RCC 7860 (cell line): ENCODE measurements at regions not wholly inside any gene's neighbourhood (a gene's known extent, or its start where the extent isn't known, plus 50 kb on each side); places are given as distances from the start of the nearest gene placed in this dataset.
A peak's percentile ranks its signal among the peaks of the same experiment; 100 is the strongest.

ENCODE experiments used
- DNase-seq: peaks from one replicate; pipeline ENCODE4 v3.0.0-alpha.2; 2015; ENCODE audit warnings: low spot score
- FAIRE-seq: peaks from 2 replicates; lab custom pipeline; 2012; peaks lifted over from hg19 to GRCh38; lab: Jason Lieb, UNC

DNA sequence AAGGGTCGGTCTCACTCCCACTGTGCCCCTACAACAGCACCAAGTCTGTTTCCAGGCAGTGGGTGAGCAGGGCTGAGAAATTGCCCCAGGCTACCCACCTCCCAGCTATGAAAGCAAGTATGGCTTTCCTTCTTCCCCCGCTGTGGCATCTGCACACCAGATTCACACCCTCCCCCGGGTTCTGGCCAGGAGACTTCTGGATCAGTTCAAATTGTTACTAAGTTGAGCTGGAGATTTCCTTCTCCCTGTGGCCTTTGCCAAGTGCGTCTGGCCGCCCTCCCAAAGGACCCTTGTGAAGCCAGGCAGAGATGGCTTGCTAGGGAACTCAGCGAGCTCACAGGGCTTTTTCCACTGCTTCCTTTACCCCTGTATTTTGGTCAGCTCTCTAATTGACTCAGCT is 555.4 kb downstream of the SH2D4B start:
- no peak for DNase-seq
- no peak for FAIRE-seq

DNA sequence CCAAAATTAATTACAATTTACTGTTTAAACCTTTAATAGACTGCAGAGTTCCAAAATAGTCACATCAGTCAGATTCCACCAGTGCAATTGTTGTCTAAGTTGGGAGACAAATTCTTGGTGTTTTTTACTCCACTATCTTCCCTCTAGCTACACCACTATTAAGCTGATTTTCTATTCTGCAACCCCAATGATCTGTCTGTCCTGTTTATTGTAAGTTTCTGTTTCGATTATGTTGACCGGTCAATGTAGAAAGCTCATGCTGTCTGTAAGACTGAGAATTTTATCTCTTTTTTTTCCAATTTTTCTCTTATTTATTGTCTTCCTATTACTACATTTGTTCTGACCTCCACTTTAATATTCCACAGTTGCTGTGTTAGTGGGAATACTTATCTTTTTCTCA is 557.5 kb downstream of the SH2D4B start:
- DNase-seq = no peak
- no peak for FAIRE-seq

DNA sequence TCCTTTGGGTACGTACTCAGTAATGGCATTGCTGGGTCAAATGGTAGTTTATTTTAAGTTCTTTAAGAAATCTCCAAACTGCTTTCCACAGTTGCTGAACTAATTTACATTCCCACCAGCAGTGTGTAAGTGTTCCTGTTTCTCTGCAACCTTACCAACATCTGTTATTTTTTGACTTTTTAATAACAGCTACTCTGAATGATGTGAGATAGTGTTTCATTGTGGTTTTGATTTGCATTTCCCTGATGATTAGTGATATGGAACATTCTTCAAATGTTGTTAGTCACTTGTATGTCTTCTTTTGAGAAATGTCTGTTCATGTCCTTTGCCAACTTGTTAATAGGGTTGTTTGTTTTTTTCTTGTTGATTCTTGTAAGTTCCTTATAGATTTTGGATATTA is 558.9 kb downstream of the SH2D4B start:
- no peak for DNase-seq
- FAIRE-seq = no peak

DNA sequence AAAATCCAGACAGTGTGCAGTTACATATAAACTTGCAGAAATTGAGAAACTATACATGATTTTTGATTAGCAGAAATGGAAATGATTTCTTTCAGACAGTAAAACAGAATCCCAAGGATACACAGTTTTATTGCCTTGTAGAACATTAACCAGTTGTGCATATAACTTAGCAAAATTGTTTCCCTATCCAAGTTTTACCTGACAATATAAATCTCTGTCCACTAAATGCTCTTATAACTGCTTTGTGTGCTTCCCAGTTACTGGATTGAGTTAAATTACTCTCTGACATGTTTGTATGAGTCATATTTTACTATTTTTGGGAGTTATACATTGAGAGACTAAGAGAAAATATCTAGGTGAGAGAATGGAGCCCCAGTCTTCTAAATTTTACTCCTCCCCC is 563.4 kb downstream of the SH2D4B start:
- no peak for DNase-seq
- FAIRE-seq = no peak

- DNase-seq (no peak), FAIRE-seq (no peak)
Observed at GRCh38 chr10:81104494-81104893, 566.8 kb downstream of the SH2D4B start.

DNA sequence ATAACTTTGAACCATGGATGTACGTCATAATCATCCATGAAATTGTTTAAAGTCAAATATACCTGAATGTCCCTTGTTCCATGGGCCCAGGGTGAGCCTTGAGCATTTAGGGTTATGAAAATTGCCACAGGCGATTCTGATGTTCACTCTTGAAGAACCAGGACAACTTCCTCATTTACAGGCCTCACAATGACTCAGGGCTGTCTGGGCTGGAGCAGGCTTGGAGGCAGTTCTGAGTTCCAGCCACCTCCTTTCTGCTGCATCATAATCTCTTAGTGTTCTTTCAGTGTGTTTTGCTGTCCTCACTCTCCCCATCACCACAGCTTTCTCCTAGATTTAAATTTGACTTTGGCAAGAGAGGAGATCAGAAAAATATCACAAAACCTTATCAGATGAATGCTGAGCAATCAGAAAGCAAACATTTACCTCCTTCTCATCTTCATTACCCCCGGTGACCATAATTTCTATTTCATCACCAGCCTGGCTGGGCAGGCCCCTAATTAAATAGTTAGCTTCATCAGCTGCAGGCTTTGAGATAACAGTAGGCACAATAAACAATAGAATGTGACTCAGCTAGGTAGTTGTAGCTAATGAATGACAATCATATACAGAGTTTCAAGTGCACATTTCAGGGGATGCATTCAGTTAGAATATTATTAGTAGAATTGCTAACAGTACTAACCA is 571.0 kb downstream of the SH2D4B start:
- DNase-seq (peak; percentile 14), FAIRE-seq (no peak)

GRCh38 chr10:81109200-81109752 is 571.6 kb downstream of the SH2D4B start:
- DNase-seq (no peak), FAIRE-seq (no peak)

DNA sequence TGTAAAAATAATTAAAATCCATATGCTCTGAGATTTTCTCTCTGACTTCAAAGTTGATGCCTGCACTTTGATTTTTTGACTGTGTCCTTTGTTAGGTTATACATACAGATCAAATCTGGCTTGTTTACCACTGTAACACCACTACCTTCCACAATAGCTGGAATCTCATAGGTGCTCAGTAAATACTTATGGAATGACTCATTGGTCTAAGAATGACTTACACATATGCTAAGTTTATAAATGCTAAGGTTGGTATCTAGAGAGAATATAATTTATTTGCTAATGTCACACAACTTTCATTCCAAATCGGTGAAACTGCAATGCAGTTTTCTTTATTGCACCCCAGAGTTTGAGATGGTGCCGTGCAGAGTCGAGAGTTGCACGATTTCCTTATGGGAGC is 578.5 kb downstream of the SH2D4B start:
- DNase-seq = peak; percentile 29
- FAIRE-seq = no peak

- DNase-seq (no peak), FAIRE-seq (no peak)
Observed at GRCh38 chr10:81116990-81117389, 579.3 kb downstream of the SH2D4B start.

GRCh38 chr10:81127931-81128330 is 590.2 kb downstream of the SH2D4B start:
- FAIRE-seq = peak; percentile 93

GRCh38 chr10:81130014-81130413 is 592.3 kb downstream of the SH2D4B start:
- DNase-seq = no peak
- no peak for FAIRE-seq

More at GRCh38 chr10:81127931-81128330, 590.2 kb downstream of the SH2D4B start:
- DNase-seq = peak; percentile 50

DNA sequence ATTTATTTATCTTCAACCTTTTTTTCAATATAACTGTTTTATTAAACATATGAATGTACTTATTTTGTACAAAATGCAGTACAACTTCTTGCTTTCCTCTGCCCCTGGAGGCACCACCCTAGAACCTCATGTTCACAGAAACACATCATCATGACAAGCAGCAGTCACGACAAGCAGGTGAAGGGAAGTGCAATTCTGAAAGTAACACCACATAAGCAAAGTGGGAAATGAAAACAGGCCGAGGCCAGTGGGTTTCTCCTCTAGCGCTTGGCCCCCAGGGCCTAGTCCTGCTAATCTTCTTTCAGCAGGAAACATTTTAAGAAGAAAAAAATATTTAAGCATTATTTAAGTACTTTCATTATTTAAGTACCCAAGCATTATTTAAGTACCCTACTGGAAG is 598.1 kb downstream of the SH2D4B start:
- no peak for DNase-seq
- FAIRE-seq = no peak

DNA sequence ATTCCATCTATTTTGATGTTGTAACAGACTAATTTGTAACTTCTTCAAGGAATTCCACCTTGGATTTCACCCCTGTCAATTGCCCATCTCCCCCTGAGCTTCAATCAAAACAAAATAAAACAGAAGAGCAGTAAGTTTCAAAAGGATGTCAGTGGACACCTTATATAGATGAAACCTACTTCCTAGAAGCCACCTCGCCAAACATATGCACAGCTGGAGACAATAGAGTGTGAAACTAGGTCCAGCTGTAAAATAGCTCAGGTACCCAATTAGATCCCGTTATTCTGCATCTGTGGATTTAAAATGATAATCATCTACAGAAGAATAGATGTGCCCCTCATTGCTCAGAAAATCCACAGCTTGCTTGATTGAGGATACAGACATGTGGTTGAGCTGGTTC is 598.6 kb downstream of the SH2D4B start:
- no peak for FAIRE-seq

DNA sequence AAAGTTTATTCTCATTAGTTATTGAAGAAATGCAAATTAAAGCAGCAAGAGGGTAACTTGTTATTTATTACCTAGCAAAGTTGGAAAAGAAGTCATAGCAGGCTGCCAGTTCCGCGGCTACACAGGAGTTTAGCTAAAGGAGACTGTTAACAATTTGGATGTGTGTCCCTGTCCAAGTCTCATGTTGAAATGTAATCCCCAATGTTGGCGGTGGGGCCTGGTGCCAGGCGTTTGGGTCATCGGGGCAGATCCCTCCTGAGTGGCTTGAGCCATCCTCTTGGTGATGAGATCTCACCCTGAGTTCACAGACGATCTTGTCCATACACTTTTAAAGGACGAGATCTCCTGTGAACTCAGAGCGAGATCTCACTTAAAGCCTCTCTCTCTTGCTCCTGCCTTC is 608.3 kb downstream of the SH2D4B start:
- DNase-seq (no peak), FAIRE-seq (no peak)

More for the DNA sequence above, 598.6 kb downstream of the SH2D4B start:
- DNase-seq = no peak

GRCh38 chr10:81146436-81146835 is 608.7 kb downstream of the SH2D4B start:
- FAIRE-seq (no peak), DNase-seq (no peak)

DNA sequence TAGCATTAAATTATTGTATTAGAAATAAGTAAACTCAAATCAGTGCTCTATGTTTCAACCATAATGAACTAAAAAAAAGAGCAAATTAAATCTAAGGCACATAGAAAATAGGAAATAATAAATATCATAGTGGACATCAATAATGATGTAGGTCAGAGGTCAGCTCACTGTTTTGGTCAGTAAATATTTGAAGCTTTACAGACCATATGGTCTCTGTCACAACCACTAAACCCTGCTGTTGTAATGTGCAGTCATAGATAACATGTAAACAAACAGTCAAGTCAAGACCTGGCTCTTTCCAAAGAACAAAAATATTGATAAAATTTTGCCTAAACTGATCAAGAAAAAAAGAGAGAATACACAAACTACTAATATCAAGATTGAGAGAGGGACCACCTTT is 615.0 kb downstream of the SH2D4B start:
- FAIRE-seq (no peak), DNase-seq (no peak)

GRCh38 chr10:81157681-81158080 is 620.0 kb downstream of the SH2D4B start:
- FAIRE-seq = no peak
- DNase-seq = no peak

GRCh38 chr10:81177651-81178244 is 640.0 kb downstream of the SH2D4B start:
- FAIRE-seq = no peak
- no peak for DNase-seq

DNA sequence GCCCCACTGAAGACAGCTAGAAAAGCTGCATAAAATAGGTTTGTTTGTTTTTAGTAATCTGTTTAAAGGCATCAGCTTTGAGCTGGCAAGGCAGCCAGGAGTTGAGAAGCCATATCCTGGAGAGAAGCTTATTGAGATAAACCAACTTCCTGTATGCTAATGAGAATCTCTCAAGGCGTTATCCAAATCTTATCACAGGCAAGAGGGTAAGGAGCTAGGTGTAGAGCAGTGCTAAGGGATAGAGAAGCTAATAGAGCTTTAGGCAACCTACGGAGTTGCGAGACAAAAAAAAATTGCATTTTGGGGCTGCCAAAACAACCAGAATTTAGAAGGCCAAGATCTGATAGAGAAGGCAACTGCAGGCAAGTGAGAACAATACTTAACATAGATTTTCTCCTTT is 641.6 kb downstream of the SH2D4B start:
- no peak for DNase-seq
- no peak for FAIRE-seq

- DNase-seq = peak; percentile 24
- peak; percentile 30 for FAIRE-seq
Observed at GRCh38 chr10:81179805-81180452, 642.2 kb downstream of the SH2D4B start.

DNA sequence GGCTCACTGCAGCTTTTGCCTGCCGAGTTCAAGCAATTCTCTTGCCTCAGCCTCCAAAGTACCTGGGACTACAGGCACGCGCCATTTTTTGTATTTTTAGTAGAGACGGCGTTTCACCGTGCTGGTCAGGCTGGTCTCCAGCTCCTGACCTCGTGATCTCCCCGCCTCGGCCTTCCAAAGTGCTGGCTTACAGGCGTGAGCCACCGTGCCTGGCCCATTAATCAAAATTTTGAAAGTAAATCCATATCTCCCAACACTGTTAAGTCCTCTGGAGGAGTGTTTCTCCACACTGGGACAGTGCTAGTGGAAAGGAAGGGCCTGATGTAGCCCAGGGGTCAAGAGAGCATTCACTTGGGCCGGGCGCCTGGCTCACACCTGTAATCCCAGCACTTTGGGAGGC is 644.6 kb downstream of the SH2D4B start:
- FAIRE-seq (no peak), DNase-seq (no peak)

- no peak for DNase-seq
- FAIRE-seq = no peak
Observed at GRCh38 chr10:81192221-81192788, 654.6 kb downstream of the SH2D4B start.
